ENCODE measurements at regions not wholly inside any gene's neighbourhood (a gene's known extent, or its start where the extent isn't known, plus 50 kb on each side); places are given as distances from the start of the nearest gene placed in this dataset.

DNA sequence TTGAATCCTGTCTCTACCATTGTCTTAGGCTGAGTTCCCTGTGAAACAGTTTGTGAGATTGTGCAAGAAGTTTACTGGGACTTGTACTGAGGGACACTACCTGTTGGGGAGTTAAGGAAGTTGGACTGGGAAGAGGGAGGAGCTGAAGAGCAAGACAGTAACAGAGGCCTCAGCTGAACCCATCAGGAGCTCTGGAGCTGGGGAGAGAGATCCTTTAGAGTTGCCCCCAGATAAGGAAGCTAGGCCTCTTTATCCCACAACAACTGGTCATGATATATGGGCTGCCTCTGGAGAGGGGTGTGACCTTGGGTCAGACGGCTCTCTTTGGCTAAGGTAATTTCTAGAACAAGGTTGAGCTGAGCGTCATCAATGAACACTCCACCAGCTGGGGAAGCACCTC lies 137.8 kb upstream of the SLC4A4 start:
- Mint-ChIP-seq H3K4me3 (ENCODE audit: unreplicated experiment) (no peak overlapping the region), H3K27ac (ENCODE audit: unreplicated experiment) (no peak overlapping the region), H3K36me3 (ENCODE audit: low read depth, unreplicated experiment) (no peaks in the 10 kb centered on the region), H3K4me1 (ENCODE audit: unreplicated experiment) (no peaks in the 10 kb centered on the region), H3K9me3 (ENCODE audit: unreplicated experiment) (no peaks in the 10 kb centered on the region), H3K27me3 (ENCODE audit: unreplicated experiment) (no peaks in the 10 kb centered on the region)
- no peak for DNase-seq (ENCODE audit: low spot score)
- TF ChIP-seq, protein P1, sequence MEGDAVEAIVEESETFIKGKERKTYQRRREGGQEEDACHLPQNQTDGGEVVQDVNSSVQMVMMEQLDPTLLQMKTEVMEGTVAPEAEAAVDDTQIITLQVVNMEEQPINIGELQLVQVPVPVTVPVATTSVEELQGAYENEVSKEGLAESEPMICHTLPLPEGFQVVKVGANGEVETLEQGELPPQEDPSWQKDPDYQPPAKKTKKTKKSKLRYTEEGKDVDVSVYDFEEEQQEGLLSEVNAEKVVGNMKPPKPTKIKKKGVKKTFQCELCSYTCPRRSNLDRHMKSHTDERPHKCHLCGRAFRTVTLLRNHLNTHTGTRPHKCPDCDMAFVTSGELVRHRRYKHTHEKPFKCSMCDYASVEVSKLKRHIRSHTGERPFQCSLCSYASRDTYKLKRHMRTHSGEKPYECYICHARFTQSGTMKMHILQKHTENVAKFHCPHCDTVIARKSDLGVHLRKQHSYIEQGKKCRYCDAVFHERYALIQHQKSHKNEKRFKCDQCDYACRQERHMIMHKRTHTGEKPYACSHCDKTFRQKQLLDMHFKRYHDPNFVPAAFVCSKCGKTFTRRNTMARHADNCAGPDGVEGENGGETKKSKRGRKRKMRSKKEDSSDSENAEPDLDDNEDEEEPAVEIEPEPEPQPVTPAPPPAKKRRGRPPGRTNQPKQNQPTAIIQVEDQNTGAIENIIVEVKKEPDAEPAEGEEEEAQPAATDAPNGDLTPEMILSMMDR (IDR thresholded peaks at IDR 0.05; ENCODE audit: unreplicated experiment): no peak

DNA sequence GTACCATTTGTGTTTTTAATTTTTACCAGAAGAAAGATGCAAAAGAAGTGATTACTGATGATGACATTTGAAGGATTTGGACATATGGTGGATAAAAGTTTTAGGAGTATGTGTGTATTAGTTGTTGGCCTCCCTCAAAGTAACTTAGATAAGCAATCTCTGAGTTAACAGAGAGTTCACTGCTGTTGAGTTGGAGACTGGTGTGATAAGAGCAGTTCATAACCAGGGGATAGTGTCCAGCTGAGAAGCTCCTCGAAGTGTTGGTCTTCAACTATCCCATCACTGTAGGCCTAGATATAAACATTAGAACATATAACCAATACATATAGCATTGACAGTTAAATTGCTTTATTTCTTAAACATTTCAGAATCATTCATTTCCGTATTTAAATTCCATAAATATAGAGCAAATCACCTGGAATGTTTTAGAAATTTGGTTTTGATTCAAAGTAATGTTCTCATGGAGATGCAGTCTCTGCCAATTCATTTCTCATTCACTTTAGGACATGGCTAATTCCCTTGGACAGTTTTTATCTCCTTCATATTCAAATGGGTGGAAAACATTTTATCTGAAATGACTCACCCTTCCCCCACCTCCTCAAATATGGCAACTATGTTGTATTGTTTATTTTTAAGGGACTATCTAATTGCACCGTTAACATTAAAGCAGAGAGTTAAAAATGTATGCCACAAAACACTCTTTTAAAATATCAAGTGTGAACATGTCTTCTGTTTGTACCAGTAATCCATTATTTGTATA lies 136.8 kb upstream of the SLC4A4 start:
- Mint-ChIP-seq H3K36me3 (ENCODE audit: low read depth, unreplicated experiment) (no peaks in the 10 kb centered on the region), H3K4me3 (ENCODE audit: unreplicated experiment) (no peak overlapping the region), H3K27me3 (ENCODE audit: unreplicated experiment) (no peaks in the 10 kb centered on the region), H3K4me1 (ENCODE audit: unreplicated experiment) (no peaks in the 10 kb centered on the region), H3K27ac (ENCODE audit: unreplicated experiment) (no peak overlapping the region), H3K9me3 (ENCODE audit: unreplicated experiment) (no peaks in the 10 kb centered on the region)
- TF ChIP-seq, protein P1 (IDR thresholded peaks at IDR 0.05; ENCODE audit: unreplicated experiment): no peak
- DNase-seq (ENCODE audit: low spot score): no peak

DNA sequence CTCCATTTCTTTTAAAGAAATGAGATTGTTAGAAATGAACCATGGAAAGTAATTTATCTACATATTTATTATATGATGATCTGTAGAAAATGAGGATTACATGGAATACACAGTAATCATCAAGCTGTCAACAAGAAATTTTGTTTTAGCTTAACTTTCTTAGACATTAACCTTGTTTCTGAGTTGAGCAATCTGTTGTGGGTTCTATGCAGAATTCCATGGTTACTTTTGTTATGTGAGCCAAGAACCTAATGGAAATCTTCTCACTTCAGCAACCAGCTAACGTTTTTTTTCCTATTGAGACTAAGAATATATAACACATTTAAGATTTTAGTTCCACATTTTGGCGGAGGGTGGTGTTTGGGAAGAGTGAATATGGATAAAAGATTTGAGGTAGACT lies 136.1 kb upstream of the SLC4A4 start:
- TF ChIP-seq, protein P1 (IDR thresholded peaks at IDR 0.05; ENCODE audit: unreplicated experiment): no peak
- Mint-ChIP-seq H3K9me3 (ENCODE audit: unreplicated experiment) (no peaks in the 10 kb centered on the region), H3K36me3 (ENCODE audit: low read depth, unreplicated experiment) (no peaks in the 10 kb centered on the region), H3K4me3 (ENCODE audit: unreplicated experiment) (no peak overlapping the region), H3K27me3 (ENCODE audit: unreplicated experiment) (no peaks in the 10 kb centered on the region), H3K4me1 (ENCODE audit: unreplicated experiment) (no peaks in the 10 kb centered on the region), H3K27ac (ENCODE audit: unreplicated experiment) (no peak overlapping the region)
- DNase-seq (ENCODE audit: low spot score): no peak

DNA sequence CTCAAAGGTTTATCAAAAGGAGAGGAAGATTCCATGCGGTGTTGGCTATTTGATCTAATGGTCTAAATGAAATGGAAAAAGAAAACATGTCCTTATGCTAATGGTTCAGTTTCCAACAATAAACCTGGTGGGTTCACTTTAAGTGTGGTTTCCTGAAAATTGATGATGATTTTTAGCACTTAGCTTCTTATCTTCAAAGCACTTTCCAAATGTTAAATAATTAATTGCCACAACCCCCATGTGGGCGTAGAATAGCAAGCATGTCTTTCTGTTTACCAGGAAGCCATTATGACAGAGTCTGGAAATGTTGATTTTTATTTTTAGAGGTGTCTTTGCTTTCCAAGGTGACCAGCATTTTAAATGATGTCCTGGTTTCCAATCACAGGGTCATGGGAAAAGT lies 134.8 kb upstream of the SLC4A4 start:
- H3K27ac Mint-ChIP-seq (ENCODE audit: unreplicated experiment): no peak overlapping the region
- no peaks in the 10 kb centered on the region for H3K9me3 Mint-ChIP-seq (ENCODE audit: unreplicated experiment)
- no peaks in the 10 kb centered on the region for H3K4me1 Mint-ChIP-seq (ENCODE audit: unreplicated experiment)
- H3K27me3 Mint-ChIP-seq (ENCODE audit: unreplicated experiment): no peaks in the 10 kb centered on the region
- H3K36me3 Mint-ChIP-seq (ENCODE audit: low read depth, unreplicated experiment): no peaks in the 10 kb centered on the region
- no peak for DNase-seq (ENCODE audit: low spot score)
- no peak overlapping the region for H3K4me3 Mint-ChIP-seq (ENCODE audit: unreplicated experiment)
- TF ChIP-seq, protein P1 (IDR thresholded peaks at IDR 0.05; ENCODE audit: unreplicated experiment): no peak

DNA sequence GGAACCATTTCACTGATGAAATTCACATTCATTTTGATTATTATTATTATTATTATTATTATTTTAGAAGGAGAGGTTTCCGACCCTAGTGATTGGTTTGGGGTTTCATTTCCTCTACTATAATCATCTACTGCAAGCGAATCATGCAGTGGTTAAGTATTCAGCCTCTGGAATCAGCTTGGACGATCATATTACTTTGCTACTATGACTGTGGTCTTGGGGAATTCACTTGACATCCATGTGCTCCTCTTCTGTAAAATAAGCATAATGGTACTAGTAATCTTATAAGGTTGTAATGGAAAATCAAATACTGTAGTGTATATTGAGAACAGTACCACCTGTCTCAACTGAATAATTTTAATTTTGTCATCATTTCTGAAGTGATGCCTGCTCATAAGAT lies 132.1 kb upstream of the SLC4A4 start:
- no peaks in the 10 kb centered on the region for H3K9me3 Mint-ChIP-seq (ENCODE audit: unreplicated experiment)
- H3K4me3 Mint-ChIP-seq (ENCODE audit: unreplicated experiment): no peak overlapping the region
- no peaks in the 10 kb centered on the region for H3K4me1 Mint-ChIP-seq (ENCODE audit: unreplicated experiment)
- no peaks in the 10 kb centered on the region for H3K27me3 Mint-ChIP-seq (ENCODE audit: unreplicated experiment)
- TF ChIP-seq, protein P1 (IDR thresholded peaks at IDR 0.05; ENCODE audit: unreplicated experiment): no peak
- no peak for DNase-seq (ENCODE audit: low spot score)
- H3K27ac Mint-ChIP-seq (ENCODE audit: unreplicated experiment): no peak overlapping the region
- H3K36me3 Mint-ChIP-seq (ENCODE audit: low read depth, unreplicated experiment): no peaks in the 10 kb centered on the region

All from endothelial cell (in vitro differentiated cells).